ENCODE measurements at regions not wholly inside any gene's neighbourhood (a gene's known extent, or its start where the extent isn't known, plus 50 kb on each side); places are given as distances from the start of the nearest gene placed in this dataset.

- Histone ChIP-seq H3K9me3 (no peaks in the 10 kb centered on the region), H3K27ac (no peak overlapping the region), H3K36me3 (no peaks in the 10 kb centered on the region), H3K4me3 (no peak overlapping the region), H3K27me3 (no peaks in the 10 kb centered on the region), H3K4me1 (peaks cover 0 to 7% (median 0%) of the 10 kb centered on the region in 4 donors)
- no peak for TF ChIP-seq EP300 (IDR thresholded peaks at IDR 0.05; ENCODE audit: low read depth)
- no peak for TF ChIP-seq POLR2AphosphoS5 (IDR thresholded peaks at IDR 0.05)
- TF ChIP-seq, protein P1, sequence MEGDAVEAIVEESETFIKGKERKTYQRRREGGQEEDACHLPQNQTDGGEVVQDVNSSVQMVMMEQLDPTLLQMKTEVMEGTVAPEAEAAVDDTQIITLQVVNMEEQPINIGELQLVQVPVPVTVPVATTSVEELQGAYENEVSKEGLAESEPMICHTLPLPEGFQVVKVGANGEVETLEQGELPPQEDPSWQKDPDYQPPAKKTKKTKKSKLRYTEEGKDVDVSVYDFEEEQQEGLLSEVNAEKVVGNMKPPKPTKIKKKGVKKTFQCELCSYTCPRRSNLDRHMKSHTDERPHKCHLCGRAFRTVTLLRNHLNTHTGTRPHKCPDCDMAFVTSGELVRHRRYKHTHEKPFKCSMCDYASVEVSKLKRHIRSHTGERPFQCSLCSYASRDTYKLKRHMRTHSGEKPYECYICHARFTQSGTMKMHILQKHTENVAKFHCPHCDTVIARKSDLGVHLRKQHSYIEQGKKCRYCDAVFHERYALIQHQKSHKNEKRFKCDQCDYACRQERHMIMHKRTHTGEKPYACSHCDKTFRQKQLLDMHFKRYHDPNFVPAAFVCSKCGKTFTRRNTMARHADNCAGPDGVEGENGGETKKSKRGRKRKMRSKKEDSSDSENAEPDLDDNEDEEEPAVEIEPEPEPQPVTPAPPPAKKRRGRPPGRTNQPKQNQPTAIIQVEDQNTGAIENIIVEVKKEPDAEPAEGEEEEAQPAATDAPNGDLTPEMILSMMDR (IDR thresholded peaks at IDR 0.05) = no peak
- TF ChIP-seq POLR2A (IDR thresholded peaks at IDR 0.05) = no peak
- intact Hi-C loops (cut with DNase I; ENCODE audit: low total_unique reads) (no loop called here), in situ Hi-C loops (cut with MboI; ENCODE audit: low pct_ligation_motif_present in 1 of 4, low pct_unique_long_range_greater_than_20kb in 1 of 4, low sequenced_read_pairs in 3 of 4) (no loop called here)
- WGBS, 2 donors (ENCODE audit: low coverage in 1 of 2) = 47 to 50% methylated on average over 5 to 6 of the region's 6 CpGs
- DNase-seq = no peak
Observed at GRCh38 chr11:15602785-15603567, 488.3 kb downstream of the INSC start.

DNA sequence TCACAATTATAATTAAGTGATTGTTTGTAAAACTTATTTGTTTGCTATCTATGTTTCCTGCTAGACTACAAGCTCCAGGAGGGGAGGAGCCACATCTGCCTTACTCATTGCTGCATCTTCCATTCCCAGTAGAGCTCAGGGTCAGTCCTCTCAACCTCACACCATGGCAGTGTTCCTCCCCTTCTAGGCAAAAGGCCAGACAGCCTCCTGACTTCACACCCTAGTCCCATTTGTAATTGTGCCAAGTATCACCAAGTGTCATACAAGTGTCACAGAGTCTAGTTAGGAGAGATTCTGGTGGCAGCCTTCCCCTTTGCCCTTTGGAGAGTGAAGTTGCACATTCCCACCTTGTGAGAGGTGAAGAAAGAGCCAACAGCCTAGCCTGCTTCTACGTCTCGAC, 490.4 kb downstream of the INSC start:
- Histone ChIP-seq H3K36me3 (no peaks in the 10 kb centered on the region), H3K27me3 (no peaks in the 10 kb centered on the region), H3K9me3 (no peaks in the 10 kb centered on the region), H3K4me1 (peaks cover 0 to 7% (median 0%) of the 10 kb centered on the region in 4 donors), H3K4me3 (no peak overlapping the region), H3K27ac (no peak overlapping the region)
- TF ChIP-seq, protein P1 (IDR thresholded peaks at IDR 0.05) = no peak
- TF ChIP-seq POLR2AphosphoS5 (IDR thresholded peaks at IDR 0.05) = no peak
- no peak for TF ChIP-seq POLR2A (IDR thresholded peaks at IDR 0.05)
- TF ChIP-seq EP300 (IDR thresholded peaks at IDR 0.05; ENCODE audit: low read depth) = no peak
- DNase-seq = no peak
- intact Hi-C loops (cut with DNase I; ENCODE audit: low total_unique reads) = no loop called here
- WGBS, 2 donors (ENCODE audit: low coverage in 1 of 2) = 90% methylated on average over 2 of the region's 2 CpGs; no CpG with 5 or more reads in 1 of the 2 donors
- in situ Hi-C loops (cut with MboI; ENCODE audit: low pct_ligation_motif_present in 1 of 4, low pct_unique_long_range_greater_than_20kb in 1 of 4, low sequenced_read_pairs in 3 of 4) = no loop called here

DNA sequence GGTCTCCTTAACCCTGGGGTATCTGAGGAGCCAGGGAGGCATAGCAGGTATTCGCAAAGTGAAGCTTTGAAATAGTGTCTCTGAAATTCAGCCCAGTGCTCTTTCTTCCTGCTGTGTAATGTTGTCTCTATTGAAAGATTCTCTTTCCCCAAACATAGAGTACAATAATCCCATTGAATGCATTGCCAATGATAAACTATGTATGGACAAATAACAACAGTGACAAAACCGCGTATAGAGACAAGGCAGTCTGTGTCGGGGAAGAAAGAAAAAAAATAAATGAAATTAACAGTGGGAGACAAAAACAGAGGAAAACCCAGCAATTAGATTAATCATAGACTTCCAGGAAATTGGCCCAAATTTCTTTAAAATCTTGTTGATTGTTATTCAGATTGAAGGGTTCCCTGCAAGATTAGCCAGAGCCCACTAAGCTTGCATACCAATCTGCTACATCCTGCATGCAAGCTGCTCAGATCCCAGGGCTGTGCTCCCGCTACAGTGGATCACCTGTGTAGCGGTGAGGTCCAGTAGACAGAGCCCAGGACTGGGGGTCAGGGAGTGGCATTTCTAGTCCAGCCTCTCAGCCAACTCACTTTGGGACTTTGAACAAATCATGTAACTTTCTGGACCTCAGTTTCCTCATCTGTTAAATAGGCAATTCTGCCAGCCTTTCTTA, 492.8 kb downstream of the INSC start:
- Histone ChIP-seq H3K36me3 (no peaks in the 10 kb centered on the region), H3K9me3 (no peaks in the 10 kb centered on the region), H3K27ac (no peak overlapping the region), H3K27me3 (no peaks in the 10 kb centered on the region), H3K4me1 (peaks cover 0 to 7% (median 0%) of the 10 kb centered on the region in 4 donors), H3K4me3 (no peak overlapping the region)
- no peak for DNase-seq
- TF ChIP-seq, protein P1 (IDR thresholded peaks at IDR 0.05) = no peak
- TF ChIP-seq POLR2AphosphoS5 (IDR thresholded peaks at IDR 0.05) (no peak), EP300 (IDR thresholded peaks at IDR 0.05; ENCODE audit: low read depth) (no peak), POLR2A (IDR thresholded peaks at IDR 0.05) (no peak)
- intact Hi-C loops (cut with DNase I; ENCODE audit: low total_unique reads) (no loop called here), in situ Hi-C loops (cut with MboI; ENCODE audit: low pct_ligation_motif_present in 1 of 4, low pct_unique_long_range_greater_than_20kb in 1 of 4, low sequenced_read_pairs in 3 of 4) (no loop called here)
- WGBS, 2 donors (ENCODE audit: low coverage in 1 of 2) = 81 to 89% methylated on average over 6 of the region's 6 CpGs

- H3K27me3 ChIP-seq = no peaks in the 10 kb centered on the region
- no peak overlapping the region for H3K27ac ChIP-seq
- peaks cover 0 to 6% (median 0%) of the 10 kb centered on the region in 4 donors for H3K4me1 ChIP-seq
- 94 to 100% methylated on average over 1 of the region's 1 CpG for WGBS, 2 donors (ENCODE audit: low coverage in 1 of 2)
- H3K36me3 ChIP-seq = no peaks in the 10 kb centered on the region
- no peaks in the 10 kb centered on the region for H3K9me3 ChIP-seq
- H3K4me3 ChIP-seq = no peak overlapping the region
- TF ChIP-seq, protein P1 (IDR thresholded peaks at IDR 0.05) = no peak
- TF ChIP-seq EP300 (IDR thresholded peaks at IDR 0.05; ENCODE audit: low read depth) = no peak
- no peak for TF ChIP-seq POLR2A (IDR thresholded peaks at IDR 0.05)
- no peak for TF ChIP-seq POLR2AphosphoS5 (IDR thresholded peaks at IDR 0.05)
- intact Hi-C loops (cut with DNase I; ENCODE audit: low total_unique reads) (no loop called here), in situ Hi-C loops (cut with MboI; ENCODE audit: low pct_ligation_motif_present in 1 of 4, low pct_unique_long_range_greater_than_20kb in 1 of 4, low sequenced_read_pairs in 3 of 4) (no loop called here)
- no peak for DNase-seq
Observed at GRCh38 chr11:15609445-15609844, 494.7 kb downstream of the INSC start.
